OCI-LY7 (cell line): ENCODE measurements at regions not wholly inside any gene's neighbourhood (a gene's known extent, or its start where the extent isn't known, plus 50 kb on each side); places are given as distances from the start of the nearest gene placed in this dataset.

Experiments
- BruUV-seq: library from RNA; stranded (reverse); fragments of 400-500 nt; replicated peaks from 2 replicates; lab custom pipeline; 2021; lab: Mats Ljungman, UMichigan
- CTCF ChIA-PET: fragments of 300-600 bp; sonication (Branson Sonifier 250); formaldehyde crosslinking; loops from one replicate; lab custom pipeline; 2022; ENCODE audit warnings: antibody characterized with exemption; ENCODE audit not compliant: unreplicated experiment; lab: Charles Lee
- POLR2A ChIA-PET: fragments of 300-600 bp; sonication (Branson Sonifier 250); formaldehyde crosslinking; loops from one replicate; lab custom pipeline; 2022; ENCODE audit warnings: antibody characterized with exemption; lab: Charles Lee
- DNase-seq: peaks from one replicate; pipeline ENCODE4 v3.0.0-alpha.2; 2015; ENCODE audit warnings: low spot score
- H2AFZ ChIP-seq: fragments of 200-600 bp; sonication (generic), shearing (Covaris generic); 2 replicates; pipeline ENCODE4 v1.6.1; 2014; ENCODE audit warnings: mild to moderate bottlenecking, antibody characterized with exemption, low read length, moderate library complexity
- H3K27ac ChIP-seq: fragments of 200-600 bp; sonication (generic); 2 replicates; pipeline ENCODE4 v1.5.1; 2014; ENCODE audit warnings: mixed run types, low read depth, mild to moderate bottlenecking, moderate library complexity, low read length, inconsistent platforms; ENCODE audit not compliant: poor library complexity, severe bottlenecking
- H3K36me3 ChIP-seq: fragments of 200-600 bp; sonication (generic); 2 replicates; pipeline ENCODE4 v1.6.1; 2014; ENCODE audit warnings: mild to moderate bottlenecking, antibody characterized with exemption, low read length, moderate library complexity, mixed read lengths; ENCODE audit not compliant: insufficient read depth
- H3K4me1 ChIP-seq: fragments of 200-600 bp; sonication (generic); 2 replicates; pipeline ENCODE4 v1.5.1; 2014; ENCODE audit warnings: mild to moderate bottlenecking, low read length; ENCODE audit not compliant: insufficient read depth, poor library complexity, severe bottlenecking
- H3K4me2 ChIP-seq: fragments of 200-600 bp; sonication (generic); 2 replicates; pipeline ENCODE4 v1.6.1; 2014; ENCODE audit warnings: mild to moderate bottlenecking, low read length
- H3K4me3 ChIP-seq: fragments of 200-600 bp; sonication (generic); 2 replicates; pipeline ENCODE4 v1.5.1; 2014; ENCODE audit warnings: mild to moderate bottlenecking, low read depth, low read length; ENCODE audit not compliant: poor library complexity, severe bottlenecking
- H3K79me2 ChIP-seq: fragments of 200-600 bp; sonication (generic); 2 replicates; pipeline ENCODE4 v1.6.1; 2016; ENCODE audit warnings: low read depth, mild to moderate bottlenecking, low read length, moderate library complexity, mixed read lengths; ENCODE audit not compliant: insufficient read depth
- H3K9me2 ChIP-seq: fragments of 200-600 bp; sonication (generic); 2 replicates; pipeline ENCODE4 v1.6.1; 2016; ENCODE audit warnings: mild to moderate bottlenecking, low read length, mixed read lengths; ENCODE audit not compliant: insufficient read depth
- H3K9me3 ChIP-seq: fragments of 200-600 bp; sonication (generic); 2 replicates; pipeline ENCODE4 v1.6.1; 2014; ENCODE audit warnings: mild to moderate bottlenecking, mixed run types, low read length, mixed read lengths
- H4K20me1 ChIP-seq: fragments of 200-600 bp; sonication (generic); 2 replicates; pipeline ENCODE4 v1.6.1; 2014; ENCODE audit warnings: mild to moderate bottlenecking, antibody characterized with exemption, low read length, moderate library complexity, mixed read lengths; ENCODE audit not compliant: insufficient read depth
- EZH2phosphoT487 ChIP-seq: fragments of 200-600 bp; sonication (generic); IDR thresholded peaks from 2 replicates; pipeline ENCODE4 v1.6.1; 2018; ENCODE audit warnings: low read depth, borderline replicate concordance, mild to moderate bottlenecking, mixed run types, antibody characterized with exemption, low read length, moderate library complexity, mixed read lengths
- intact Hi-C: fragments of 100-400 bp; cut with micrococcal nuclease; formaldehyde crosslinking; loops from one replicate; pipeline ENCODE4 v1.10.0; 2022; ENCODE audit not compliant: unreplicated experiment
- TF ChIP-seq, protein P1 (sequence below): fragments of 200-600 bp; sonication (generic); conservative IDR thresholded peaks from 2 replicates; pipeline ENCODE4 v1.5.1; 2014; ENCODE audit warnings: mild to moderate bottlenecking, antibody characterized with exemption, low read length, moderate library complexity, mixed read lengths

DNA sequence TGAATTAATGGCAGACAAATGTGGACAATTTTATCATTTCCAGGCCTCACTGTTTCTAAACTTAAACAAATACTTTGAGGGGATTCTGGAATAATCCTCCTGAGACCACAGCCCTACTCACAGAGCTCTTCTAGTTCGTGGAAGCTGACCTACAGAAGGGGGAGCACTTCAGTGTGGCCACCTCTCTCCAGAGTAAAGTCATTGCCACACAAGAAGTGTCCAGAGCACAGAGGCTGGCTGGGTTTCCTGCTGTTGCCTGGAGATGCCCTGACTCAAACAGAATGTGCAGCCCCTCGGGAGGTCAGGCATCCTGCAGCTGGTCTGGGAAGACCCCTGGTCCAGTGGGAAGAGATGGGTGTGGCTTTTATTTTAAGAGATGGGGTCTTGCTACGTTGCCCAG, 110.9 kb downstream of the QRSL1 start:
- TF ChIP-seq, protein P1, sequence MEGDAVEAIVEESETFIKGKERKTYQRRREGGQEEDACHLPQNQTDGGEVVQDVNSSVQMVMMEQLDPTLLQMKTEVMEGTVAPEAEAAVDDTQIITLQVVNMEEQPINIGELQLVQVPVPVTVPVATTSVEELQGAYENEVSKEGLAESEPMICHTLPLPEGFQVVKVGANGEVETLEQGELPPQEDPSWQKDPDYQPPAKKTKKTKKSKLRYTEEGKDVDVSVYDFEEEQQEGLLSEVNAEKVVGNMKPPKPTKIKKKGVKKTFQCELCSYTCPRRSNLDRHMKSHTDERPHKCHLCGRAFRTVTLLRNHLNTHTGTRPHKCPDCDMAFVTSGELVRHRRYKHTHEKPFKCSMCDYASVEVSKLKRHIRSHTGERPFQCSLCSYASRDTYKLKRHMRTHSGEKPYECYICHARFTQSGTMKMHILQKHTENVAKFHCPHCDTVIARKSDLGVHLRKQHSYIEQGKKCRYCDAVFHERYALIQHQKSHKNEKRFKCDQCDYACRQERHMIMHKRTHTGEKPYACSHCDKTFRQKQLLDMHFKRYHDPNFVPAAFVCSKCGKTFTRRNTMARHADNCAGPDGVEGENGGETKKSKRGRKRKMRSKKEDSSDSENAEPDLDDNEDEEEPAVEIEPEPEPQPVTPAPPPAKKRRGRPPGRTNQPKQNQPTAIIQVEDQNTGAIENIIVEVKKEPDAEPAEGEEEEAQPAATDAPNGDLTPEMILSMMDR, result no peak
- no peak for TF ChIP-seq EZH2phosphoT487
- DNase-seq, result no peak
- no peak overlapping the region for H3K4me3 ChIP-seq
- no peak overlapping the region for H2AFZ ChIP-seq
- H4K20me1 ChIP-seq, result no peaks in the 10 kb centered on the region
- peaks cover 20% of the 10 kb centered on the region for H3K4me1 ChIP-seq
- no TSS peak for BruUV-seq
- CTCF ChIA-PET, result no interaction called here
- POLR2A ChIA-PET, result interaction anchor here (0.6 to 1.4 kb wide), 4 partner anchors 13 to 37 kb away, joined by 3 to 4 read pairs (median 4); no protein-coding TSS in a partner anchor
- no peaks in the 10 kb centered on the region for H3K79me2 ChIP-seq
- intact Hi-C loops, result no loop called here
- H3K9me2 ChIP-seq, result no peaks in the 10 kb centered on the region
- no peaks in the 10 kb centered on the region; the same call in 1 of the 2 replicates for H3K36me3 ChIP-seq
- H3K9me3 ChIP-seq, result peaks cover 17% of the 10 kb centered on the region; the same call in 1 of the 2 replicates
- H3K4me2 ChIP-seq, result no peak overlapping the region
- H3K27ac ChIP-seq, result no peak overlapping the region

DNA sequence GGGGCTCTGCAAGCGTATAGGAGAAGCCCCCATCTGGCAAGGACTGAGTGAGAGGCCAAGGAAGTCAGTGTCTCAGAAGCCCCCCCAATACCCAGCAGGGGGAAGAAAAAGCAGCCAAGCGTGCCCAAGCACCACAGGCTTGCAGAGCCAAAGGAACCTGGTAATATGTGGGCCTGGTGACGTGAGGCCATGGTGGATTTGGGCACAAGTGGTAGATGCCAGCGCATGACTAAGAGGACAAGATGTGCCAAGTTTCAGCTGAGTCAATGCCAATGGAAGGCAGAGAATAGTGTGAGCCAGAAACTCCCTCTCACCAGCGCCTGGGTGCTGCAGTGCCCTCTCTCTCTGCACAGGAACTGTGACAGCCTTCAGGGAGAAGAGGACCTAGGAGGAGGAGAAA, 110.0 kb downstream of the QRSL1 start:
- Histone ChIP-seq H3K4me3 (no peak overlapping the region), H3K9me2 (no peaks in the 10 kb centered on the region), H3K27ac (no peak overlapping the region), H3K4me2 (peak overlapping the region; percentile 40), H3K9me3 (peaks cover 17% of the 10 kb centered on the region; the same call in 1 of the 2 replicates), H2AFZ (peak overlapping the region; percentile 47; the same call in 1 of the 2 replicates), H3K4me1 (peaks cover 29% of the 10 kb centered on the region), H3K36me3 (no peaks in the 10 kb centered on the region; the same call in 1 of the 2 replicates), H4K20me1 (no peaks in the 10 kb centered on the region), H3K79me2 (no peaks in the 10 kb centered on the region)
- TF ChIP-seq, protein P1, result no peak
- no peak for TF ChIP-seq EZH2phosphoT487
- CTCF ChIA-PET, result interaction anchor here (0.5 kb wide), 1 partner anchor 174 kb away, joined by 3 read pairs; no protein-coding TSS in a partner anchor
- DNase-seq, result peak; percentile 38
- no TSS peak for BruUV-seq
- intact Hi-C loops, result no loop called here
- POLR2A ChIA-PET, result interaction anchor here (0.9 to 2.2 kb wide), 3 partner anchors 10 to 29 kb away, joined by 4 to 9 read pairs (median 4); no protein-coding TSS in a partner anchor

DNA sequence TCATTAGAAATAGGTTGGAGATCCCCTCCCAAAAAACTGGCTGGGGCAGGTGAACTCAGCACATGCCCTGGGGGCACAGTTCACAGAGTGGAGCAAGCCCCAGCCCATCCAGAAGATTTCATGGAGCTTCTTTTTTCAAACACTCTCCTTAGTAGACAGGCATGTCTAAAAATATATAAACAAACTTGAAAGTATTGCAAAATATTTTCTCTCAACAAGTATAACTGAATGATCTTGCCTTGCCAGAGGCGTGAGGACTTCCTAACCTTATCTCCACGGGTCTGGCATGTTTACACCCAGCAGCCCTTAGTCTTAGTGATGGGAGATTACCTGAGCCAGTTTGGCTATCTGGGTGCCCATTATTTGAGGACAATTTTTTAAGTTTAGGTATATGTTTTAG, 107.1 kb downstream of the QRSL1 start:
- Histone ChIP-seq H3K9me2 (no peaks in the 10 kb centered on the region), H3K4me2 (no peak overlapping the region), H2AFZ (no peak overlapping the region; the same call in 1 of the 2 replicates), H3K36me3 (no peaks in the 10 kb centered on the region; the same call in 1 of the 2 replicates), H3K79me2 (no peaks in the 10 kb centered on the region), H3K9me3 (0 out of 2 replicates have a peak, but pooled peaks cover 7% of the 10 kb centered on the region), H3K4me1 (peaks cover 37% of the 10 kb centered on the region), H4K20me1 (no peaks in the 10 kb centered on the region), H3K27ac (no peak overlapping the region), H3K4me3 (no peak overlapping the region)
- ChIA-PET CTCF (no interaction called here), POLR2A (interaction anchor here (0.6 to 2.0 kb wide), 7 partner anchors 8 to 358 kb away, joined by 3 to 5 read pairs (median 4); no protein-coding TSS in a partner anchor)
- DNase-seq, result no peak
- intact Hi-C loops, result no loop called here
- no TSS peak for BruUV-seq
- TF ChIP-seq EZH2phosphoT487, result no peak
- TF ChIP-seq, protein P1, result no peak
